ENCODE measurements at regions not wholly inside any gene's neighbourhood (a gene's known extent, or its start where the extent isn't known, plus 50 kb on each side); places are given as distances from the start of the nearest gene placed in this dataset.

- no peak for TF ChIP-seq CTCF (IDR thresholded peaks at IDR 0.05)
- no peak for TF ChIP-seq POLR2A (IDR thresholded peaks at IDR 0.05)
- TF ChIP-seq EP300 (IDR thresholded peaks at IDR 0.05) = no peak
- no peak for DNase-seq
- Histone ChIP-seq H3K4me3 (no peak overlapping the region), H3K27ac (no peak overlapping the region), H3K36me3 (no peaks in the 10 kb centered on the region), H3K9me3 (no peaks in the 10 kb centered on the region), H3K4me1 (ENCODE audit: insufficient read depth) (no peaks in the 10 kb centered on the region), H3K27me3 (no peaks in the 10 kb centered on the region)
- WGBS, 3 donors = 58 to 71% (median 68%) methylated on average over 5 of the region's 5 CpGs
- intact Hi-C loops (cut with DNase I) = no loop called here
Observed at GRCh38 chr5:53418826-53419658, 61.4 kb upstream of the FST start.

GRCh38 chr5:53422539-53422938 lies 57.9 kb upstream of the FST start:
- no peaks in the 10 kb centered on the region for H3K9me3 ChIP-seq
- no peaks in the 10 kb centered on the region for H3K36me3 ChIP-seq
- H3K4me3 ChIP-seq = no peak overlapping the region
- no peaks in the 10 kb centered on the region for H3K4me1 ChIP-seq (ENCODE audit: insufficient read depth)
- WGBS, 3 donors = 59 to 67% (median 66%) methylated on average over 3 of the region's 3 CpGs
- no peaks in the 10 kb centered on the region for H3K27me3 ChIP-seq
- intact Hi-C loops (cut with DNase I) = no loop called here
- no peak for DNase-seq
- no peak overlapping the region for H3K27ac ChIP-seq
- TF ChIP-seq CTCF (IDR thresholded peaks at IDR 0.05) = no peak
- no peak for TF ChIP-seq EP300 (IDR thresholded peaks at IDR 0.05)
- no peak for TF ChIP-seq POLR2A (IDR thresholded peaks at IDR 0.05)

GRCh38 chr5:53423724-53424123 lies 56.7 kb upstream of the FST start:
- Histone ChIP-seq H3K27ac (no peak overlapping the region), H3K9me3 (no peaks in the 10 kb centered on the region), H3K36me3 (no peaks in the 10 kb centered on the region), H3K4me3 (no peak overlapping the region), H3K4me1 (ENCODE audit: insufficient read depth) (no peaks in the 10 kb centered on the region), H3K27me3 (no peaks in the 10 kb centered on the region)
- DNase-seq = no peak
- 3 to 9% (median 6%) methylated on average over 1 of the region's 1 CpG for WGBS, 3 donors
- intact Hi-C loops (cut with DNase I) = no loop called here
- TF ChIP-seq CTCF (IDR thresholded peaks at IDR 0.05) (no peak), EP300 (IDR thresholded peaks at IDR 0.05) (no peak), POLR2A (IDR thresholded peaks at IDR 0.05) (no peak)

GRCh38 chr5:53424686-53425615 lies 55.5 kb upstream of the FST start:
- Histone ChIP-seq H3K27ac (no peak overlapping the region), H3K9me3 (no peaks in the 10 kb centered on the region), H3K4me1 (ENCODE audit: insufficient read depth) (no peaks in the 10 kb centered on the region), H3K4me3 (no peak overlapping the region), H3K36me3 (no peaks in the 10 kb centered on the region), H3K27me3 (no peaks in the 10 kb centered on the region)
- TF ChIP-seq POLR2A (IDR thresholded peaks at IDR 0.05) = no peak
- no peak for TF ChIP-seq EP300 (IDR thresholded peaks at IDR 0.05)
- TF ChIP-seq CTCF (IDR thresholded peaks at IDR 0.05) = no peak
- intact Hi-C loops (cut with DNase I) = no loop called here
- WGBS, 3 donors = 66 to 81% (median 78%) methylated on average over 9 of the region's 9 CpGs
- no peak for DNase-seq
